ENCODE measurements at regions not wholly inside any gene's neighbourhood (a gene's known extent, or its start where the extent isn't known, plus 50 kb on each side); places are given as distances from the start of the nearest gene placed in this dataset.

- no peak for DNase-seq
Measured at GRCh38 chr17:62913991-62914570, 52.0 kb upstream of the TANC2 start.

- DNase-seq = no peak
Measured at GRCh38 chr17:62912363-62912762, 53.7 kb upstream of the TANC2 start.

- no peak for DNase-seq
Measured at GRCh38 chr17:62911114-62911513, 54.9 kb upstream of the TANC2 start.

- DNase-seq = no peak
Measured at GRCh38 chr17:62910277-62910676, 55.8 kb upstream of the TANC2 start.

GRCh38 chr17:62907961-62908360 is 58.1 kb upstream of the TANC2 start:
- no peak for DNase-seq

- no peak for DNase-seq
Measured at GRCh38 chr17:62906881-62907280, 59.2 kb upstream of the TANC2 start.

- no peak for DNase-seq
Measured at GRCh38 chr17:62905233-62905632, 60.8 kb upstream of the TANC2 start.

- no peak for DNase-seq
Measured at GRCh38 chr17:62902531-62903220, 63.4 kb upstream of the TANC2 start.

GRCh38 chr17:62901544-62901943 is 64.5 kb upstream of the TANC2 start:
- no peak for DNase-seq

GRCh38 chr17:62900096-62900495 is 65.9 kb upstream of the TANC2 start:
- DNase-seq = no peak

GRCh38 chr17:62899361-62899760 is 66.7 kb upstream of the TANC2 start:
- DNase-seq = no peak

- peak; percentile 24 for DNase-seq
Measured at GRCh38 chr17:62898239-62898864, 67.7 kb upstream of the TANC2 start.

- no peak for DNase-seq
Measured at GRCh38 chr17:62897706-62898105, 68.3 kb upstream of the TANC2 start.

- DNase-seq = peak; percentile 53
Measured at GRCh38 chr17:62895320-62896301, 70.4 kb upstream of the TANC2 start.

GRCh38 chr17:62892870-62893338 is 73.1 kb upstream of the TANC2 start:
- DNase-seq = peak; percentile 83

GRCh38 chr17:62892061-62892675 is 73.9 kb upstream of the TANC2 start:
- no peak for DNase-seq

GRCh38 chr17:62891659-62892058 is 74.4 kb upstream of the TANC2 start:
- DNase-seq = no peak

- no peak for DNase-seq
Measured at GRCh38 chr17:62888765-62889164, 77.3 kb upstream of the TANC2 start.

GRCh38 chr17:62888148-62888547 is 77.9 kb upstream of the TANC2 start:
- no peak for DNase-seq

GRCh38 chr17:62887437-62887836 is 78.6 kb upstream of the TANC2 start:
- no peak for DNase-seq

- no peak for DNase-seq
Measured at GRCh38 chr17:62884781-62885180, 76.7 kb upstream of the MARCHF10 start.

GRCh38 chr17:62882878-62883277 is 74.8 kb upstream of the MARCHF10 start:
- peak; percentile 49 for DNase-seq

- no peak for DNase-seq
Measured at GRCh38 chr17:62882284-62882683, 74.2 kb upstream of the MARCHF10 start.

Data from fibroblast of skin of right biceps (primary cell).